C4-2B (cell line): ENCODE measurements at regions not wholly inside any gene's neighbourhood (a gene's known extent, or its start where the extent isn't known, plus 50 kb on each side); places are given as distances from the start of the nearest gene placed in this dataset.

Source experiments
- CTCF ChIP-seq: fragments of 450-650 bp; conservative IDR thresholded peaks from 2 replicates; pipeline ENCODE4 v1.5.1; 2017; ENCODE audit warnings: mild to moderate bottlenecking
- ZFX ChIP-seq: fragments of 450-650 bp; IDR thresholded peaks from 2 replicates; pipeline ENCODE4 v1.6.1; 2017

GRCh38 chr6:11445146-11445545, 92.4 kb upstream of the TMEM170B start:
- no peak for TF ChIP-seq CTCF
- no peak for TF ChIP-seq ZFX
